ENCODE measurements at regions not wholly inside any gene's neighbourhood (a gene's known extent, or its start where the extent isn't known, plus 50 kb on each side); places are given as distances from the start of the nearest gene placed in this dataset. TPM values are rescaled to one million over a fixed set of nuclear protein-coding genes. Genes with fewer than 3 reads are reported as not detected.

- no peaks in the 10 kb centered on the region for H3K36me3 ChIP-seq (ENCODE audit: low read depth, low read length)
- POLR2A ChIA-PET (ENCODE audit: unreplicated experiment): no interaction called here
- H3K4me1 ChIP-seq (ENCODE audit: insufficient read depth, low read length): no peaks in the 10 kb centered on the region
- no peaks in the 10 kb centered on the region for H3K27me3 ChIP-seq (ENCODE audit: low read length)
- no peaks in the 10 kb centered on the region for H4K20me1 ChIP-seq (ENCODE audit: low read length)
- no TSS peak for BruUV-seq (replicated peaks)
- H3K4me2 ChIP-seq (ENCODE audit: low read length): no peak overlapping the region
- H3K9ac ChIP-seq (ENCODE audit: low read length): no peak overlapping the region
- no peaks in the 10 kb centered on the region for H3K9me2 ChIP-seq (replicated peaks; ENCODE audit: low read length)
- no peak overlapping the region for H3K4me3 ChIP-seq (ENCODE audit: low read length)
- no peaks in the 10 kb centered on the region for H3K79me2 ChIP-seq (ENCODE audit: low read length)
- peak; percentile 60 for DNase-seq
- H2AFZ ChIP-seq (ENCODE audit: low read length): no peak overlapping the region
- H3F3A ChIP-seq (ENCODE audit: low read length, unreplicated experiment): no peaks in the 10 kb centered on the region
- no peaks in the 10 kb centered on the region for H3K9me3 ChIP-seq (ENCODE audit: low read length)
- no peak overlapping the region for H3K27ac ChIP-seq (ENCODE audit: low read length)
- intact Hi-C loops (cut with micrococcal nuclease): loop anchor here (5.0 to 10.0 kb wide), 2 partner anchors 322 to 525 kb away; no protein-coding TSS in a partner anchor
- TF ChIP-seq EZH2 (IDR thresholded peaks at IDR 0.05; ENCODE audit: low read length, unreplicated experiment) (no peak), EZH2phosphoT487 (IDR thresholded peaks at IDR 0.05; ENCODE audit: borderline replicate concordance, low read length) (no peak), CTCF (conservative IDR thresholded peaks at IDR 0.05; ENCODE audit: low read depth, low read length) (peak; percentile 66)
- peak; percentile 98 for ATAC-seq
- CTCF ChIA-PET: interaction anchor here (0.7 kb wide), 1 partner anchor 68 kb away, joined by 3 read pairs; no protein-coding TSS in a partner anchor
Observed at GRCh38 chr3:111012388-111013248, 59.0 kb upstream of the NECTIN3 start.

Small RNA genes lying in the stretch of these regions (microRNA-seq; reads per million reads assigned to microRNA genes)
- not detected for gene MIR4445 (ENCODE audit: unreplicated experiment)

Data from PC-3 (cell line).